T-helper 2 cell treated with Interferon-gamma antibody and Interleukin-4, amounts not matched to agents 5 μg/mL and 100 μg/mL, for 36 hours (primary cell): ENCODE measurements at regions not wholly inside any gene's neighbourhood (a gene's known extent, or its start where the extent isn't known, plus 50 kb on each side); places are given as distances from the start of the nearest gene placed in this dataset.

Source experiments
- DNase-seq: peaks from one replicate; pipeline ENCODE4 v3.0.0; 2021; ENCODE audit warnings: low spot score
- H3K27ac Mint-ChIP-seq: one replicate; pipeline ENCODE4 v1.8.0; 2021; ENCODE audit warnings: mild to moderate bottlenecking, mixed read lengths
- H3K27me3 Mint-ChIP-seq: one replicate; pipeline ENCODE4 v1.8.0; 2021; ENCODE audit warnings: low read depth, mixed read lengths
- H3K36me3 Mint-ChIP-seq: one replicate; pipeline ENCODE4 v1.8.0; 2021; ENCODE audit warnings: low read depth, mixed read lengths
- H3K4me1 Mint-ChIP-seq: one replicate; pipeline ENCODE4 v1.8.0; 2021; ENCODE audit warnings: low read depth, mixed read lengths
- H3K4me3 Mint-ChIP-seq: one replicate; pipeline ENCODE4 v1.8.0; 2022; ENCODE audit warnings: mild to moderate bottlenecking, moderate library complexity, mixed read lengths
- H3K9me3 Mint-ChIP-seq: one replicate; pipeline ENCODE4 v1.8.0; 2021; ENCODE audit warnings: mixed read lengths

DNA sequence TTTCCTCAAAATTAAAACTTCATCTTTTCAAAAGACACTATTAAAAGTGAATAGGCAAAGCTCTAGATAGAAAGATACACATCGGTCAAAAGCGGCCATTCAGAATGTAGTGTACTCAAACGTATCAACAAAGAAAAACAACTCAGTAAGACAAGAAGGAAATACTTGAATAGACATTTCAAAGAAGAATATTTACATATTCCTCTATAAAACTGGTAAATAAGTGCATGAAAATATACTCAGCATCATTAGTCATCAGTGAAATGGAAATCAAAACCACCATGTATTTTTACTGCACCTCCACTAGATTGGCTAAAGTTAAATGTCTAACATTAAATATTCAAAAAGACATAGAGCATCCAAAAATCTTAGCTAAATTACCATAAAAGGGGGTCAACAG, 551.1 kb upstream of the SORCS1 start:
- Mint-ChIP-seq H3K36me3 (no peaks in the 10 kb centered on the region), H3K27ac (no peak overlapping the region), H3K4me3 (no peak overlapping the region), H3K9me3 (peaks cover 48% of the 10 kb centered on the region), H3K27me3 (no peaks in the 10 kb centered on the region), H3K4me1 (no peaks in the 10 kb centered on the region)
- no peak for DNase-seq

DNA sequence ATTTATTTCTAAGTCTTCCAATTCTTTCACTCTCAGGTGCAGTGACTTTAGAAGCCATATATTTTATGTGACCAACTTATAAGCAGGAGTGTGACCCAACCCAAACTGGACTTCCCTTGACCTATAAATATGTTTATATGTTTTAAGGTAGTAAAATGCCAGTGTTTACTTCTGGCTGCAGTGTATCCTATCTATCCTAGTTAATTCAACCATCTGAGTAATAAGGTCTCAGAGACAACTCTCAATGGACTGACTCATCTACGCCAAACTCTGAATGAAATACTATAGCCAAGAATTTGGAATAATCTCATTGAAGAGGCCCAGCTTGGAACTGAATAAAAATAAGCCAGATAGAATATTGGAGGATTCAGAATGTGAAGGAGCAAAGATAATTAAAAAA, 544.5 kb upstream of the SORCS1 start:
- peaks cover 23% of the 10 kb centered on the region for H3K9me3 Mint-ChIP-seq
- H3K4me1 Mint-ChIP-seq = no peaks in the 10 kb centered on the region
- no peak overlapping the region for H3K4me3 Mint-ChIP-seq
- H3K27ac Mint-ChIP-seq = no peak overlapping the region
- no peaks in the 10 kb centered on the region for H3K36me3 Mint-ChIP-seq
- H3K27me3 Mint-ChIP-seq = no peaks in the 10 kb centered on the region
- DNase-seq = no peak

DNA sequence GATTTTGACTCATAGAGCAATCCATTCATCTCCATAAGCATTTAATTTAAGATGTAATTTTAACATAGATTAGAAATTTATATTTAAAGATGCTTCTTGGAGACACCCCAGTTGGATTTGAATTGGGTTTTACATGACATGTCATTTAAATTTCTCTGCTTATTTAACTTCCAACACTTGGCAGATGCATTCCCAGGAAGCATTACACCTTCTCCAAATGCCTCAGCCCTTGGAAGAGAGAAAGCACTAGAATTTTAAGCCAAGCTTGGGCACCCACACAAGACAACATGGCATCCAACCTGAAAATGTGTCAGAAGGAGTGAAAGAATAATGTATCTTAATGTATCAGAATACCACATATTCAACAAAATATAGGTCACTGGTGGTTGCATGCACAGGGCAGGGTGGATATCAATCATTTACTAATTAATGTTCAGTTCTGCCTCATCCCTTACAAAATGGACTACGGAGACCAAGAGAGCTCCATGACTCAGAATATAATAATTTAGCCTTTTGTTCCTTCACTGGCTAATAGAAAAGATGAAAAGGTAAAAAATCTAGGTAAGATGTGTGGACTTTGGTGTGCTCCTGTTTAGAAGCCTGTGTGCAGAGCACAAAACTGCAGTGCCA, 541.7 kb upstream of the SORCS1 start:
- no peak for DNase-seq
- Mint-ChIP-seq H3K27ac (no peak overlapping the region), H3K27me3 (no peaks in the 10 kb centered on the region), H3K9me3 (peaks cover 16% of the 10 kb centered on the region), H3K4me3 (no peak overlapping the region), H3K36me3 (no peaks in the 10 kb centered on the region), H3K4me1 (no peaks in the 10 kb centered on the region)

DNA sequence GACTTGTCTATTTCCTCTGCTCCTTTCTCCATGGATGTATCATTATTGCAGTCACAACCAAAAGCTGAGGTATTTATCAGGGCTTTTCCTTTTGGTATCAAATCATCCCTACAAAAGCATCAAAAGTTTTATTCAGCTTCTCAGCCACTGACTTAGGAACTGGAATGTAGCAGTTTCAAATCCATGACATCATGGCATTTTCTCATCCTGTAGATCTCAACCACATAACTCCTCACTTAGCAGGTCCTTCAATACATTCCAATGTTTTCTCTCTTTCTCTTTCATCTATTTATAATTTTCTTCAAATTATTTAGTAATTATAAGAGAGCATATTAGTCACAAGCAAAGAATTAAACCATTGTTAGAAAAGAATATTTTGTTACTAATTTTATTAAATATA, 537.4 kb upstream of the SORCS1 start:
- Mint-ChIP-seq H3K9me3 (no peaks in the 10 kb centered on the region), H3K27me3 (no peaks in the 10 kb centered on the region), H3K4me3 (no peak overlapping the region), H3K36me3 (no peaks in the 10 kb centered on the region), H3K4me1 (no peaks in the 10 kb centered on the region), H3K27ac (no peak overlapping the region)
- no peak for DNase-seq

DNA sequence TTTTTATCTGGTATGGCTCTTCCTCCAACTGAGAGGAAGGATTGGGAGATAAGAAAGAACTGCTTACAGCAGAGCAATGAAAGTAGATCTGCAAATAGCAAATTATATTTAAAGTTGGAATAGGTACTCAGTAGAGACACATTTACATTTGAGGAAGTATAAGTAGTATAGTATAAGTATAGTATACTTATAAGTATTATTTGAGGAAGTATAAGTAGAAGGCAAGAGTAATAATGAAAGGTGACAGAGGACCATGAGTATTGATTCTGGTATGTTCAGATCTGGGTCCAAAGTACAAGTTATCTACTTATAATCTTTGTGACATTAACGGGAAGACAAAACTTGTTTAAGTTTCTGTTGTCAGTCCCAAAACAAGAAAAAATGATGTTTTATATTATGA, 527.6 kb upstream of the SORCS1 start:
- DNase-seq = no peak
- Mint-ChIP-seq H3K27ac (no peak overlapping the region), H3K4me1 (no peaks in the 10 kb centered on the region), H3K27me3 (no peaks in the 10 kb centered on the region), H3K9me3 (peaks cover 31% of the 10 kb centered on the region), H3K4me3 (no peak overlapping the region), H3K36me3 (no peaks in the 10 kb centered on the region)

DNA sequence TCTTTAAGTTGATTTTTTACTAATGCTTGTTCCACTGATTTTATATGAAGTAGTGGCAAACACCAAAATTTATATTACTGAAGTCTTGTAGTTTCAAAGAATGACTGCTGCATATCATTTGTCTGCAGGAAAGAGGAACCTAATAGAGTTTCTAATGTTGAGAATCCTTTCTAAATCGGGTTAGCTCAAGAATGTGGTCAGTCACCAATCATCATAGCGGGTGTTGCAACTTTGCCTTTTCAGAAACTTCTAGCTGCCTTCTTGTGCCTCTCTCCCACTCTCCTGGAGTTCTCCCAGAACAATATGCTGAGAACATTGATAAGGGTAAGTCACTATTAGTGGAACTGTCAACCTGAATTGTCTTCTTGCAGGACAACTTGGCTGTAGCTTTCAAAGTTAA, 524.8 kb upstream of the SORCS1 start:
- Mint-ChIP-seq H3K36me3 (no peaks in the 10 kb centered on the region), H3K27ac (no peak overlapping the region), H3K27me3 (no peaks in the 10 kb centered on the region), H3K4me1 (no peaks in the 10 kb centered on the region), H3K9me3 (peaks cover 38% of the 10 kb centered on the region), H3K4me3 (no peak overlapping the region)
- no peak for DNase-seq

DNA sequence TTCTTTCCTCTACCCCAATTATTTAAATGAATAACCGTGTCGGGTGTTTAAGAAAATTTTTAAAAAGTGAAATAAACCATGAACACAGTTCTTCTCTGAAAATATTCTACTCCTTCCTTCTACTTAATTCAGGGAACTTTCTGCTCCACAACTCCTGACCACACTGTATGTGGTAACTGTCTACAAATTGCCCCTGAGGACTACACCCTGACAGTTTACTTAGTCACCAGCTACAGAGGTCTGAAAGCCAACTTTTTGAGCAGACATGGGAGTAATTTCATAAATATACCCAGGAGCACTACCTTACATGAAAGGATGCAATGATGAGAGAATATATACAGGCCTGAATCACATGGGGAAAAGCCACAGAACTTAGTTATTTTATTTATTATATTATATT, 523.2 kb upstream of the SORCS1 start:
- Mint-ChIP-seq H3K27ac (no peak overlapping the region), H3K4me3 (no peak overlapping the region), H3K36me3 (no peaks in the 10 kb centered on the region), H3K27me3 (no peaks in the 10 kb centered on the region), H3K4me1 (no peaks in the 10 kb centered on the region), H3K9me3 (peaks cover 35% of the 10 kb centered on the region)
- no peak for DNase-seq

DNA sequence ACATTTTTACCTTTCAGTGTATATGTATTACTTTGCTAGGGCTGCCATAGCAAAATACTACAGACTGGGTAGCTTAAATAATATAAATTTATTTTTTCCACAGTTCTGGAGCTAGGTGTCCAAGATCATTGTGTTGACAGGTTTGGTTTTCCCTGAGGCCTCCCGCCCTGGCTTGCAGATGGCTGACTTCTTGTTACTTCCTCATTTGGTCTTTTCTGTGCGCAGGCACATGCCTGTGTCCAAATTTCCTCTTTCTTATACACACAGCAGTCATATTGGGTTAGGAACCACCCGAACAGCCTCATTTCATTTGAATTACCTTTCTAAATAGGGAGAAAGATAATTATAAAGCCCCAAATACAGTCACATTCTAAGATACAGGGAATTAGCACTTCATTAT, 521.6 kb upstream of the SORCS1 start:
- Mint-ChIP-seq H3K27me3 (no peaks in the 10 kb centered on the region), H3K27ac (no peak overlapping the region)

DNA sequence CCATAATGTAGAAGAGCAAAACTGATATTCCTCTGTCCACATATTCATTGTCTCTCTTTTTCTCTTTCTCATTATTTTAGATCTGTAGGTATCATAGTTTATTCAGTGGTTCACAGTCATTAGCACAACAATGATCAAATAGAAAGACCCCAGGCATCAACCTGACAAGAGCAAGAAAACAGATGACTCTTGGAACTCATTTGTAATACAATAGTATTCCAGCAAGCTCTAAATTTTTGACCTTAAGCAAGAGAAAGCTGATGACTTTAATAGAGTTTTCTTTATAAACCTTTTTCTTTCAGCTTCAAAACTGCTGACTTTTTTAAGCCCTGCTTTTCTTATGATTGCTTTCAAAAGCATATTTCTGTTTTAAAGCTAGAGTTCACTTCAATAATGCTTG, 507.5 kb upstream of the SORCS1 start:
- Mint-ChIP-seq H3K9me3 (peaks cover 15% of the 10 kb centered on the region), H3K4me1 (no peaks in the 10 kb centered on the region), H3K4me3 (no peak overlapping the region), H3K27ac (no peak overlapping the region), H3K27me3 (no peaks in the 10 kb centered on the region), H3K36me3 (no peaks in the 10 kb centered on the region)
- no peak for DNase-seq

More for the DNA sequence above, 521.6 kb upstream of the SORCS1 start:
- H3K4me3 Mint-ChIP-seq = no peak overlapping the region
- H3K36me3 Mint-ChIP-seq = no peaks in the 10 kb centered on the region
- no peak for DNase-seq
- H3K4me1 Mint-ChIP-seq = no peaks in the 10 kb centered on the region
- peaks cover 36% of the 10 kb centered on the region for H3K9me3 Mint-ChIP-seq

DNA sequence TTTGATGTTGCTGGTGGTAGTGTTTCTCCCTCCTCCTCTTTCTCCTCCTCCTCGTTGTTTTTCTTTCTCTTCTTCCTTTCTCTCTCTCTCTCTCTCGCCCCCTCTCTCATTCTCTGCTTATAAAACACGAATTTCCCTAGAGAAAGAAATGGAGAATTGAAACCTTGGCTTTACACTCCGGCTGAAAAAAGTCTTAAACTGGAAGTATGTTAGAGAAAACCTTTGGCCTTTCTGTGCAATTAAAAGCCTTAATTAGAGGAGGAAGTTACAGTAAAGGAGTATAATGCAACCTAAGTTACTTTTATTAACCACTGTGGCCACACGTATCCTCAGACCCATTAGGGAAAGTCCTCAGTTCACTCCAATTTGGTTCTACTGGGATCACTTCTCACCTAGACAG, 501.7 kb upstream of the SORCS1 start:
- no peaks in the 10 kb centered on the region for H3K27me3 Mint-ChIP-seq
- H3K4me1 Mint-ChIP-seq = no peaks in the 10 kb centered on the region
- H3K9me3 Mint-ChIP-seq = peaks cover 25% of the 10 kb centered on the region
- no peak overlapping the region for H3K27ac Mint-ChIP-seq
- no peaks in the 10 kb centered on the region for H3K36me3 Mint-ChIP-seq
- DNase-seq = no peak
- no peak overlapping the region for H3K4me3 Mint-ChIP-seq

DNA sequence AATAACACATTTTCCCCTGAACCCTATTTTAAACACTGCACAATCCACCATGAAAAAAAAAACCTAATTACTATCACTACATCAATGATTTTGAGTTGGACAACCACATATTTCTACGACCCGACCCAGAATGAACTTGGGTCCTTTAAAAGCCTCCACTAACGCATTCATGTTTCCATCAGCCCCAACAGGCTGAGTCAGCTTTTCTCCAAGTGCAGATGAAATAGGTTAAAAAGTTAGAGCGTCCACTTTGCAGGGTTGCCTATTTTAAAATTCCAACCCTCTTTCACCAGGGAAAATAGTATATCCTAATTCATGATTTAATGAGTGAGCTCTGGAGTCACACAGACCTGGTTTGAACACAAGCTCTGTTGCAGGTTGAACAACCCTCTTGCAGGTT, 501.0 kb upstream of the SORCS1 start:
- no peaks in the 10 kb centered on the region for H3K27me3 Mint-ChIP-seq
- H3K36me3 Mint-ChIP-seq = no peaks in the 10 kb centered on the region
- no peak for DNase-seq
- H3K9me3 Mint-ChIP-seq = peaks cover 21% of the 10 kb centered on the region
- H3K4me1 Mint-ChIP-seq = no peaks in the 10 kb centered on the region
- no peak overlapping the region for H3K27ac Mint-ChIP-seq
- H3K4me3 Mint-ChIP-seq = no peak overlapping the region

DNA sequence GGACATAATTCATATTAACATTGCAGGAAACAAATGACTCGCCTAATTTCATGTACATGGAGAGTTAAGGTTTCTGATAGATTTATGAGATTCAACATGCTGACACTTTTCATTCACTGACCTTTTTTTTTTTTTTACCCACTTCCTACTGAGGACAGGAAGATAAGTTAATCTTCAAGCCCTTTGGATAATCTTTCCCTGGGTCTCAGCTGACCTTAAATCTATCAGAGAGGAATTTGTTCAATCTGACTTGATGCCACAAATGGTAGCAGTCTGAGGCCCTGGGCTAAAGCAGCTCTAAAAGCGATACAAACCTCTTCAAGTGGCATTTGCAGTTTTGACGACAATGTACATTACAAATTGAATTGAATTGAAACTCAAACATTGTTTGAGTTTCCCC, 493.3 kb upstream of the SORCS1 start:
- Mint-ChIP-seq H3K27me3 (no peaks in the 10 kb centered on the region), H3K27ac (no peak overlapping the region), H3K9me3 (peaks cover 20% of the 10 kb centered on the region), H3K36me3 (no peaks in the 10 kb centered on the region), H3K4me1 (peaks cover 2% of the 10 kb centered on the region), H3K4me3 (no peak overlapping the region)
- no peak for DNase-seq

DNA sequence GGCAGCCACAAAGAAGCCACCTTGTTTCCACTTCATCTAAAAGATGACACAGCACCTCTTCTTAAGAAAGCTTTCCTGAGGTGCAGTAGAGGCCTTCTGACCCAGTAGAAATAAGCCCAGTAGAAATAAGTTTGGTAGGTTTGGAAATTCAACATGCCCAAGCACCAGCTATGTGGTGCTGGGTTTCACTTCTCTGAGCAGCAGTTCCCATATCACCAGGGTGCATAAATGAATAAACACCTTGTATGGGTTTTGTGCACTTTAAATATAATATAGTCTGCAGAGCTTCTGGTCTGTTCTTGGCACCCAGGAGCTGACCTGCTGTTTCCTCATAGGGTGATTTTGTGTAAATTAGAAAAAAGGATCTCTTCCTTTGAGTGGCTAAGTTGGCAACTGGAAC, 492.4 kb upstream of the SORCS1 start:
- Mint-ChIP-seq H3K36me3 (no peaks in the 10 kb centered on the region), H3K4me1 (peaks cover 2% of the 10 kb centered on the region), H3K27ac (no peak overlapping the region), H3K27me3 (no peaks in the 10 kb centered on the region), H3K9me3 (peaks cover 20% of the 10 kb centered on the region), H3K4me3 (no peak overlapping the region)
- DNase-seq = no peak

DNA sequence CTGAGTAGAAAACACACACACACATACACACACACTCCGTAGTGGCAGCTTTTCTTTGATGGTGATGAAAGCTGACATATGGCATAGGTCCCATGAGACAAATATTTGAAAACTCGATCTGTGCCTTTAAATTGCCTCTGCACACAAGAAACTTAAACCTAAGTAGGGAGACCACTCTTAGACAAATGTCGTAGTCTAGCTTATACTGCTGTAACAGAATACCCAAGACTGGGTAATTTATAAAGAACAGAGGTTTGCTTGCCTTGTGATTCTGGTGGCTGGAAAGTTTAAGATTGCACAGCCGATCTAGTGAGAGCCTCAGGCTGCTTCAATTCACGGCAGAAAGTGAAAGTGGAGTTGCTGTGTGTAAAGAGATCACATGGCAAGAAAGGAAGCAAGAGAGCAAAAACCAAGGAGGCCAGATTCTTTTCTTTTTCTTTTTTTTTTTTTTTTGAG, 489.4 kb upstream of the SORCS1 start:
- Mint-ChIP-seq H3K36me3 (no peaks in the 10 kb centered on the region), H3K27ac (no peak overlapping the region), H3K9me3 (peaks cover 16% of the 10 kb centered on the region), H3K27me3 (no peaks in the 10 kb centered on the region), H3K4me3 (peak overlapping the region; percentile 58), H3K4me1 (peaks cover 2% of the 10 kb centered on the region)
- no peak for DNase-seq

DNA sequence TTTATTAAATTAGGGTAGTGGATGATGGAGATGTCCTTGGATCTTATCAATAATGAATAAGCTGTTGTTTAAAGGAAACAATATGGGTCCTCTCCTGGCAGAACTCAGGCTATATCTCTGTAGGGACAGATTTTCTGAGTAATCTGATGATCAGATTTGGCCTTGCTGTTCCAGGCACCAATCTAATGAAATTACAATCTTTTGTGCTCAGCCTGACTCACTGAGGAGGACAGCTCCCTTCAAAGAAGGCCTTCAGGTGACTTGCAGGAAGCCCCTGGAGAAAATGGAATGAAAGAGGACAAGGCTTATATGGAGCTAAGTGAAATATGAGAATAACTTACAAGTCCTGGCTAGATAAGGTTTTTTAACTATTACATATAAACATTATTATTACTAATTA, 486.4 kb upstream of the SORCS1 start:
- H3K36me3 Mint-ChIP-seq = no peaks in the 10 kb centered on the region
- no peak for DNase-seq
- H3K27me3 Mint-ChIP-seq = no peaks in the 10 kb centered on the region
- H3K27ac Mint-ChIP-seq = no peak overlapping the region
- peaks cover 6% of the 10 kb centered on the region for H3K9me3 Mint-ChIP-seq
- no peak overlapping the region for H3K4me3 Mint-ChIP-seq
- H3K4me1 Mint-ChIP-seq = peaks cover 2% of the 10 kb centered on the region
